ENCODE measurements at regions not wholly inside any gene's neighbourhood (a gene's known extent, or its start where the extent isn't known, plus 50 kb on each side); places are given as distances from the start of the nearest gene placed in this dataset.
"Not testable (repeated sequence)": the region's sequence is repeated elsewhere in the genome, so short reads cannot be mapped to it uniquely, and the experiment has no call there.

- not testable (repeated sequence) for DNase-seq (ENCODE audit: low spot score)
These were observed 51.1 kb upstream of the RASSF6 start for GRCh38 chr4:73671348-73671747.

- DNase-seq (ENCODE audit: low spot score): no peak
These were observed 53.0 kb upstream of the RASSF6 start for GRCh38 chr4:73673286-73673685.

- no peak for DNase-seq (ENCODE audit: low spot score)
These were observed 54.2 kb upstream of the RASSF6 start for GRCh38 chr4:73674451-73674919.

GRCh38 chr4:73675623-73676022 lies 55.4 kb upstream of the RASSF6 start:
- DNase-seq (ENCODE audit: low spot score): no peak

GRCh38 chr4:73676136-73676535 lies 55.9 kb upstream of the RASSF6 start:
- DNase-seq (ENCODE audit: low spot score): no peak

GRCh38 chr4:73676861-73677323 lies 56.7 kb upstream of the RASSF6 start:
- DNase-seq (ENCODE audit: low spot score): peak; percentile 46

GRCh38 chr4:73679836-73680235 lies 59.6 kb upstream of the RASSF6 start:
- DNase-seq (ENCODE audit: low spot score): no peak

GRCh38 chr4:73681776-73682175 lies 58.6 kb upstream of the CXCL8 start:
- no peak for DNase-seq (ENCODE audit: low spot score)

- DNase-seq (ENCODE audit: low spot score): no peak
These were observed 57.9 kb upstream of the CXCL8 start for GRCh38 chr4:73682508-73682907.

- DNase-seq (ENCODE audit: low spot score): no peak
These were observed 57.3 kb upstream of the CXCL8 start for GRCh38 chr4:73683033-73683432.

- no peak for DNase-seq (ENCODE audit: low spot score)
These were observed 56.9 kb upstream of the CXCL8 start for GRCh38 chr4:73683456-73683855.

GRCh38 chr4:73684097-73684496 lies 56.3 kb upstream of the CXCL8 start:
- no peak for DNase-seq (ENCODE audit: low spot score)

GRCh38 chr4:73685052-73685451 lies 55.3 kb upstream of the CXCL8 start:
- no peak for DNase-seq (ENCODE audit: low spot score)

GRCh38 chr4:73687421-73687820 lies 52.9 kb upstream of the CXCL8 start:
- DNase-seq (ENCODE audit: low spot score): no peak

- no peak for DNase-seq (ENCODE audit: low spot score)
These were observed 50.2 kb upstream of the CXCL8 start for GRCh38 chr4:73690051-73690738.
